GM18868 (cell line): ENCODE measurements at regions not wholly inside any gene's neighbourhood (a gene's known extent, or its start where the extent isn't known, plus 50 kb on each side); places are given as distances from the start of the nearest gene placed in this dataset.
"Not testable (repeated sequence)": the region's sequence is repeated elsewhere in the genome, so short reads cannot be mapped to it uniquely, and the experiment has no call there.

ENCODE experiments used
- ATAC-seq: cut with Tn5 transposase; IDR thresholded peaks from one replicate; pipeline ENCODE4 v1.9.1; 2021; ENCODE audit warnings: mild to moderate bottlenecking, moderate library complexity; ENCODE audit not compliant: unreplicated experiment

DNA sequence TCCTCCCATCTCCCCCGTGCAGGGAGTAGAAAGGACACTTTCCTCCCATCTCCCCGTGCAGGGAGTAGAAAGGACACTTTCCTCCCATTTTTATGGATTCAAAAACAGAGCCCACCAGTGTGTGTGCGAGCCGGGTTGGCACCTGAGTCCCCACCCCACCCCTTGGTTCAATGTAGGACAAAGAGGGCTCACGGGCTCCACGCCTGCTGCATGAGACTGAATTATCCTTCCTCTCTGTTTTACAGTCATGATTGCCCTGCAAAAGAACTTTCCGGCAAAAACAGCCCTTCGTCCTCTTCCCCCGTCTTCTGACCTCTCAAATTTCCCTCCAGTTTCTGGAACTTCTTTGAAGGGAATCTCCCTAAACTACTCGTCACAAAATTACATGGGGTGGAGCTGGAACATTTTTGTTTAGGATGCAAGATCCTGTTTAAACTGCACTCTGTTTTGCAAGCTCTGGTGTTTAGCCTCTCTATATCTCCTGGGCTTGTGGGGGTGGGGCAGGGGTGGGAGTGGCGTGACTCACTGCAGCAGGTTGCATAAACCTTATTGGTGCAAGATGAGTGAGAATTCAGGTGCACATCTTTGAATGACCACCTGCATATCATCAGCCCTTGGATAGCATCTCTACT lies 99.8 kb downstream of the PSMG1 start:
- ATAC-seq, result no peak

DNA sequence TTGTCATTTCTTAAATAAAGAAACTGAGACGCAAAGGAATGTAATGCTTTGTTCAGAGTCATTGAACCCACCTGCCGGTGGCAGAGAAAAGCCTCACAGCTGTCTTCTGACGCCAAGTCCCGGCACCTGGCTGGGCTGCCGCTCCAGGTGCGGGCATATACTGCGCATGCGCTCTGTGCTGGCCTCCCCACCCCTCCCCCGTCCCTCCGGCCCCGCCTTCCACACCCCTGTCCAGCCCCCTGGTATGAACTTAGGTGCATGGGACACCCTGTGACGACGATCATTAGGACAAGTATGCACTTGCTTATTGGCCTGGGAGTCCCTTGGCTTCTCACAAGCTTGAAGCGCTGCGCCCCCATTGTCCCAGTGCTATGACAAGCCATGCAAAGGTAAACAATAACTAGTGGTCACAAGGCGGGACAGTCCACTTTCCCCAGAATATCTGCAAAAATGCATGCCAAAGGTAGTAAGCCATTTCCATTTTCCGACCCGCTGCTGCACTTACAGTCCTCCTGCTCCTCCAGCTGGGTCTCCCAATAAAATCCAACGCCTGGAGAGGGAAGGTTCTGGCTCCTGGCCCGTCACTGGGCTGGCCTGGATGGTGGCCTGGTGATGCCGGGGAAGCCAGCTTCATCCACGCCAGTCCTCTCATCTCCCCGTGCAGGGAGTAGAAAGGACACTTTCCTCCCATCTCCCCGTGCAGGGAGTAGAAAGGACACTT lies 100.4 kb downstream of the PSMG1 start:
- no peak for ATAC-seq

DNA sequence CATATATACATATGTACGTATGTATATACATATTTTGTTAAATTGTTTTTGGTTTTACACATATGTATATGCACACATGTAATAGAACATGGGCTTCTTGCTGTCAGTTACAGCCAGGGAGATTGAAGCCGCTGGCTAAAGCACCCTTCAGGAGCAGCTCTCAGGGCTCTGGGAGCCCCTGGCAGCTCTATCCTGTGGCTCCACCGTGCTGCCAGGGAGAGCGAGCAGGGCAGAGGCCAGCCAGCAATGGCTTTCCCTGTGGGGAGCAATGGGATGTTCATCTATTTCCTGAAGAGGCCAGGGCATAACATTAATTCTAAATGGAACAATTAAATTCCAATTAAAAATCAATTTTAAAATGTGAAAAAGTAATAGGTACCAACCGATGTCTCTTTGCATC lies 102.9 kb downstream of the PSMG1 start:
- ATAC-seq, result no peak

DNA sequence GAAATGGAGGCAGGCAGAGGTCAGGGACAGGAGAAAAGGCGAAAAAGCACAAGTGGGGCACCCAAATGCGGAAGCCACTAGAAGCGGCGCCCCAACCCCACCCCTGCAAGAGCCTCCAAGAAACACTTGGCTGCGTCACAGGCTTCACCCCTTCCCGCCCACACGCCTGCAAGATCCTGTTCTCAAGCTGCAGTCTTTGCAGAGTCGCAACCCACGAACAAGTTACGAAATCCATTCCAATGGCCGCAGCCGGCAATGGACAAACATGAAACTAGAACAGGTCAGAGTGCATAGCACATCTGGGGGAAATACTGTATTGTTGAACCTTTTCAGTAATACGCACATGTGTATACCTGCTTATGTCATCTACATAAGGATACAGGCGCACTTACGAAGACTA lies 103.6 kb downstream of the PSMG1 start:
- ATAC-seq, result no peak

DNA sequence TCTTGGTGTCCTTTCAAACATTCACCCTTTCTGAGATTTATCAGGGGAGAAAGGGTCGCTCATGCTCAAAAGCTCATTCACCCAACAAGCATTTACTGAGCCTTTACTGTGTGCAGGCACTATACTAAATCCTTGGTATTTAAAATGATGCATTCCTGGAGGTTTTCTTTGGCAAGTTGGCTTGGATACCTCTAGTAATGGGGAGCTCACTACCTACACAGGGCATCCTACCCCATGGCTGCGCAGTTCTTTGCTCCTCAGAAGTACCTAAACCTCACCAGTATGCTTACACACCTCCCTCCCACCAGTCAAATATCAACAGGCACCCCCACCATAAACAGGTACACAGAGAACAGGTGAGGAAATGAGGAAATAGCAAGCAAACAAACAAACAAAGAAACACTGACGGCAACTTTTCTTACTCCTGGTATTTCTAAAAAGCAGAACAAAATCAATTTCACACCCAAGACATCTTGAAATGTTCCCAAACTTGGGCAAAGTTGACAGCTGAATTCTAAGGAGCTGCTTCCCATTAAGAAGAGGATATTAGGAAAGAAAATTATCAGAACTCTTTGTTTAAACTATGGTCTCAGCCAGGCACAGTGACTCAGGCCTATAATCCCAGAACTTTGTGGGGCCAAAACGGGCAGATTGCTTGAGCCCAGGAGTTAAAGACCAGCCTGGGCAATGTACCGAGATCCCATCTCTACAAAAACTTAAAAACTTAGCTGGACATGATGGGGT lies 104.8 kb downstream of the PSMG1 start:
- no peak for ATAC-seq

DNA sequence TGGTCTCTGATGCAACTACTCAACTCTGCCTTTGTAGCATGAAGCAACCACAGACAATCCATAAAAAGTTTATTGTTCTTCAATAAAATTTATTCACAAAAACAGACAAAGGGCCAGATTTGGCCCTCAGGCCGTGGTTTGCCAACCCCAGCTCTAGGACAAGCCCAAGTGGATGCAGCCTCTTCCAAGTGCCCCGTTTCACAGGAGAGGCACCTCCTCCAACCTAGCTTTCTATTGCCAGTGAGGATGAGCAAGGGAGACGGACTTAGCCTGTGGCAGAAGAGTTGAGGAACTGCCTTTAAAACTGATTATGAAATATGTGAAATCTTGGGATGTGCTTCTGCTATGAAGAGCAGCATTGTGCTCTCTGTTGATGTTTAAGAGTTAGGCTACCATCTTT lies 105.4 kb downstream of the PSMG1 start:
- no peak for ATAC-seq

DNA sequence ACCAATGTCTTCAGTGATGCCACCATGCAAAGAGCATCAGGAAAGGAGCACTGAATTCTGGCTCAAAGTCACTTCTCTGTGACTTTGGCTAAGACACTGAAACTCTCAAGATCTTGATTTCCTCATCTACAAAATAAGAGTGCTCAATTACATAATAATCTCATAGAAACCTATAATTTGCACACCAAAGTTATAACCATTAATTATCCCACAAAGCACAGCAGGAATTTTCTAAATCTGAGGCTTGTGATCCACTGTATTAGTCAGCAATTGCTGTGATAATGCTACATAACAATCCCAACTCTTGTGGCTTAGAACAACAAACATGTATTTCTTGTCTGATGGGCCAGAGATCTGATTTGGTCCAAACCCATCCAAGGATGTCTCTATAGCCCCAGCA lies 108.7 kb downstream of the PSMG1 start:
- no peak for ATAC-seq

DNA sequence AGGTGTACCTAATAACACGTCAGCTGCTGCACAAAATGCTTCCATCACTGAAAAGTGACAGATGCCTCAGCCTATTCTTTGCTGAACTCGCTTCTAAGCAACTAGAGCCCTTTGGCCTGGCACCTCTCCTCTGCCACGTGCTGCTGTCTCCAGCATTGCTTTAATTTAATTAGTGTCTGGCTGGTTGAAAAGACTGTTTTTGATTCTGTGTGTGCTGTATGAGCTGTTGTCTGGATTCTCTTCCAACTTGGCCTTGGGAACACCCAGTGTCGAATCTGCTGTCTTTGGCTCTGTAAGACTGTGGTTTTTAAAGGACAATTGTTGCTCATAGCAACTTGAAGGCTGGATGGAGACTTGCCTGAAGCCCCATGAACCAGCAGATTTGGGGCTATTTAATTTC lies 109.5 kb downstream of the PSMG1 start:
- ATAC-seq, result no peak

DNA sequence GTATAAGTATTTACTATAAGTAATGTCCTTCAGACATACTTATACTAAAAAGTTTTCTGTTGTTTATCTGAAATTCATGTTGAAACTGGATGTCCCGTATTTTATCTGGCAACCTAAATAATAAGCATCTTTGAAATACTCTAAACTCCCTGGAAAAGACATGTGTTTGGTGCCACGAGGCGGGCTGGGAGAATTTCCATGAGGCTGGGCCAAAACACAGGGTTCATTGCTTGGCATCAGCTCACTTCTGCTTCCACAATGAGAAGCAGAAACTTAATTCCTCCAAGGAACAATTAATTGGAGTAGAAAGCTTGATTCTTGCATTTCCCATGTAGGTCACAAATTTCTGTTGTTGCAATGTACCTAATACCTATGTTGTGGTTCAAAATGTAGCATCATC lies 110.2 kb downstream of the PSMG1 start:
- ATAC-seq, result no peak

DNA sequence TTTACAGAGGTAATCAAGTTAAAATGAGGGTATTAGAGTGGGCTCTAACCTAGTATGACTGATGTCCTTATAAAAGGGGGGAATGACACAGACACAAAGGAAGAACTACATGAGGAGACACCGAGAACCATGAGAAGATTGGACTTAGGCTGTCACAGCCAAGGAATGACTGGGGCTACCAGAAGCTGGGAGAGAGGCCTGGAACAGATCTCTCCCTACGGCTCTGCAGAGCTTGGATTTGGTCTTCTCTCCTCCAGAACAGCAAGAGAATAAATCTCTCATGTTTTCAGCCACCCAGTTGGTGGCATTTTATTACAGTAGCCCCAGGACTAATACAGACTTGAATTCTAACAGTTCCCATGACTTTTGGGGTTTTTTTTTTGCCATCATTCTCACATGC lies 110.8 kb downstream of the PSMG1 start:
- ATAC-seq, result no peak

DNA sequence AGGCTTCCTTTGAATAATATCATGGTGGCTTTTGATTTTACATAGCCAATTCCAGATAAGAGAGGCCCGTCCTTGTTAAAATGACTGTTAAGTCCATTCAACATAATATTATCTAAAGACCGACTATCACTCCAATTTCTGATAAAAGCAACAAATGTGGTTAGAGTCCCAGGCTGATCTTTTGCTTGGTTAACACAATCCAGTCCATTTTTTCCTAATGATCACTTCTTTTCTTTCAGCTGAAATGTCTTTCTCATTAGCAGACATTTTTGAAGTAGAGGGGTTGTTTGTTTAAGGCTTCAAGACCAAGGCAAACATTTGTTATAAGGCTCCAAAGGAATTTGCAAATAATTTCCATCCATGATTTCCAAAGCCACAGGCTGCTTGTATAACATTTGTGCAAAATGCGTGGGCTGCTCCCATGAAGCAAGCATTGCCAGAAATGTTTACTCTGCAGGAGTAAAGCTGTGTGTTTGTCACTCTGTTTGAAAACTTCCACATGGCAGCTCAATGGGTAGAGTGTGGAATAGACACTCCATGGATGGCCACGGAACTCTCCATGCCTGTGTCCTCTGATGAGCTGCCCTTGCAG lies 111.5 kb downstream of the PSMG1 start:
- ATAC-seq, result no peak

DNA sequence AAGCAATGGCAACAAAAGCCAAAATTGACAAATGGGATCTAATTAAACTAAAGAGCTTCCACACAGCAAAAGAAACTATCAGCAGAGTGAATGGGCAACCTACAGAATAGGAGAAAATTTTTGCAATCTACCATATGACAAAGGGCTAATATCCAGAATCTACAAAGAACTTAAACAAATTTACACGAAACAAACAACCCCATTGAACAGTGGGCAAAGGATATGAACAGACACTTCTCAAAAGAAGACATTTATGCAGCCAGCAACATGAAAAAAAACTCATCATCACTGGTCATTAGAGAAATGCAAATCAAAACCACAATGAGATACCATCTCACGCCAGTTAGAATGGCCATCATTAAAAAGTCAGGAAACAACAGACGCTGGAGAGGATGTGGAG lies 113.4 kb downstream of the PSMG1 start:
- ATAC-seq, result not testable (repeated sequence)

DNA sequence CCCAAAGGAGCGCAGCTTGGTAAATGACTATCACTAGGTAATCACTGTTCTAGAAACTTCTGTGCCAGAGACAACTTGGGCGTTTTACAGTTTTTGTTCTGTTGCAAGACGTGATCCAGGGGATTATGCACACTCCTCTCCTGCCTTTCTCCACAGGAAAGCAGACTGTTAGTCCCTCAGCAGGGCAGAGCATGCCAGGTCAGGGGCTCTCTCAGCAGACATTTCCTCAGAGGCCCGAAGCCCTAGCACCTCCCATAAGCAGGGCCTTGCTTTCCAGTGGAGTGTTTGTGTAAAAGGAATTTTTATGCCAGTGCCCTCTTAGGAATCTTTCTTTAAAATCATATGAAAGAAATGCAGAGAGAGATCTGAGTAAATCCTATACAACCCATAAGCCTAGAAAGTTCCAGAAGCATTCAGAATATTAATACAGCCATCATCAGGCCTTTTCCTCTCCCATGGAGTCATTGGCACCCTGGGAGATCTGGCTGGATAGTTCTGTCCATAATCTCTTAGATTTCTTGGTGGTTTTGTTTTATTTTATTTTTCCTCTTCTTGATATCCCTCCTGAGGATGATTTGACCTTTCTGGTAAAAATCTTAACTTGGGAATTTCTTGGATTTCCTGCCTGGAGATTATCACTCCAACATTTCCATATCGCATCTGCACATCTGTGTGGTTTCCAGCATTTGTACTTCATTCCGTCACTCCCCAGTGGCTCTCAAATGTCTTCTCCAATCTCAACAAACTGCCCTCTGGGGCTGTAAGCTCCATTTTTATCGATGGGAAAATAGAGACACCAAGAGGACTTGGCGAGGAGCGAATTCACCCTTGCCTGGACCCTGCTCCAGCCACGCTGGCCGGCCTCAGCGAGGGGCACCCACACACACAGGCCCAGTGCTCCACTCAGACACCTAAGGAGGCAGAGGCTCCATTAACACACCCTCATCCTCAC lies 116.1 kb downstream of the PSMG1 start:
- ATAC-seq, result no peak

DNA sequence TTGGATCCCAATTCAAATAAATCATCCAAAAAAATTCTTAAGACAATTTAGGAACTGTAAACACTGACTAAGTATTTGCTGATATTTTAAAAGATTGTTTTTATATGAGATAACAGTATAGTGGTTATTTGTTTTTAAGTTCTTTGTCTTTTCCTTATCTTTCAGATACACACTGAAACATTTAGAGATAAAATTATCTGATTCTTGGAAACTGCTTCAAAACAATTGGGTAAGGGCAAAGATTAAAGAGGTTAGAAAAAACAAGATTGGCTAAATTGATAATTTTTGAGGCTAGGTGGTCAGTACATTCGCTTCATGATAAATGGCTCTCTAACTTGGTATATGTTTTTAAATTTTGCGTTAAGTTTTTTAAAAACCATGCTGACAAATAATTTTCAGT lies 117.3 kb downstream of the PSMG1 start:
- ATAC-seq, result no peak

DNA sequence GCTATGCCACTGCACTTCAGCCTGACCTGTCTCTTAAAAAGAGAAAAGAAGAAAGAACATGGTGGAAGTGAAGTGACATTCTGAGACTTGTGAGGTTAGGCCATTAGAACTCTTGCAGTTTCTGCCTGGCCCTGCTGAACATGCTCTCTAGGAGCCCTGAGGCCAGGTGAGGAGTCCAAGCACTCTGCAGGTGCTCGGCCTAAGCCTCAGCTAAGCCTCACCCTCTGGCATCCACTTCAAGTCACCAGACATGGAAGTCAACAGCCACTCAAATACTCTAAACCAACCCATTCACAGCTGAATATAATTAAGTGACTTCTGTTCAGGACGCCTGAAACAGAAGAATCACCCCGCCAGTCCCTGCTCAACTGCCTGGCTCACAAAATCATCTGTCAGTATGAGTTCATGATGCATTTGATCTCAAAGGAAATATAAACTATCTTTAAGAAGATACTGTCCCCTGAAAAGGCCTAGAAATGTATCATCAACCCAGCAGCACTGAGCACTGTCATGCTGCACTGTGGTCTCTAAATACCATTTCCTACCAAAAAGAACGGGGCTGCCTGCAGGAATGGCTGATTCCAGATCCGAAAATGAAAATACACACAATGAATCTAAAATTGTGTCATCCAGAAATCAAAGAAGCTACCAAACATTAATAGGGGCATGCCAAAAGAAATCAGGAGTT lies 118.8 kb downstream of the PSMG1 start:
- ATAC-seq, result no peak

DNA sequence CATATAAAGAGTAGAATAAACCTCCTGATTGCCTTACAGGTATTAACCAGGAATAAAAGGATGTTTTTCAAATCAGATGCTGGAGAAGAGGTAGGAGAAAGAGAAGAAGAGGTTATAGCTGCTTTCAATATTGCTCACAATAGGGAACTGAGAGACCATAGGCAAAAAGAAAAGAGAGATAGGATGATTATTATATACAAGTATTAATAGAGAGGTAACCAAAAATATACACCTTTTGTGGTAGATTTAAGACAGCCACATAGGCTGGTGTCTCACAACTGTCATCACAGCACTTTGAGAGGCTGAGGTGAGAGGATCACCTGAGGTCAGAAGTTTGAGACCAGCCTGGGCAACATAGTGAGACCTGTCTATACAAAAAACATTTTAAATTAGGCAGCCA lies 119.7 kb downstream of the PSMG1 start:
- ATAC-seq, result peak; percentile 40

DNA sequence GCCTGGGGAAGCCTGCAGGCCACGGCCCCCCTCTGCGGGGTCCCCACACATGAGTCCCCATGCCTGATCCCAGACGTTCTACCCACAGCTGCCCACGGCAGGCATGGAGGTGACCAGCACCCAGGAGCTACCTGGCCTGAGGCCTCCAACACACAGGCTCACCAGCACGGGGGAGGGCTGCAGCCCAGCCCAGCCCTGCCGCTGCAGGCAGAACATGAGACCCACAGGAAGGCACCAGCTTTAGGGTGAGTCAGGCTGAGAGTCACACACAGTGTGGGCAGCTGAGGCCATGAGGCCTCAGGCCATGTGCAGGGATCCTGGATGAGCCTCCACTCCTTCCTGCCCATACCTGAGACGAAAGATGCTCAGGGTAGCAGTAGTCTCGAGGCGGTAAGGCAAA lies 121.1 kb downstream of the PSMG1 start:
- ATAC-seq, result no peak

DNA sequence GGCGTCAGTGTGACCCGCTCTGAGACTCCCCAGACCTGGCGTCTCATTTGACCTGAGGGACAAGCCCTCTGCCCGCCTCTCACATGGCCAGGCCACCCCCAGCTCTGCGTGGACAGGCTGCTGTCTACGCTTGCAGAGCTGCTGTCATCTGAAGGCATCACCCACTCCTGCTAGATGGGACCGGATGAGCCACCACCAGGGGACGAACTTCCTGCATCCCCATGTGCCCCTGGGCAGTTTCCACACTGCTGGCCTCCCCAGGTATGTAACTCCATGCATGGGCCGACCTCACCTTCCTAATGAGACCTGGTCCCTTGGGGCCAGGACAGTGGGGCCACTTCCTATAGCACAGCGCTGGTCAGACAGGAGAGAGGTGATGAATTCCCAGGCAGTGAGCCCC lies 121.5 kb downstream of the PSMG1 start:
- ATAC-seq, result no peak

DNA sequence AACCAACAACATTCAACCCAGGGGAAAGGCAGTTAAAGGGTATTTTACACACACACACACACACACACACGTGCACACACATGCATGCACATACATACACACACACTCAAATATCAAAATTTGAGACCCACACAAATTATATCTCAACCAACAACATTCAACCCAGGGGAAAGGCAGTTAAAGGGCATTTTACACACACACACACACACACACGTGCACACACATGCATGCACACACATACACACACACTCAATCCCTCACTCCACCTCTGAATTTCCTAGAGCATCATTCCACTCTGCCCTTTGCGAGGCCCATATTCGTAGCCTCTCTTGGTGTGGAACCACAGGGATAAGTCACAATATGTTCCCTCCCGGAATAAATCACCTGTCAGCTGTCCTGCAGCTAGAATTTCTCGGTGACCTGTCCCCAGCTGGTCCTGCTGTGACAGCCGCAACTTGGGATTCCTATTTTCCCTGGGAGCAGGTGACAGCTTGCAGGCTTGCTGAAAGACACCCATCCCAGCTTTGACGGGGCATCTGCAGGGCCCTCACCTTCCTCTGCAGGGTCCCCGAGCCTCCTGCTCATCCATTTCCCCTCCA lies 122.7 kb downstream of the PSMG1 start:
- no peak for ATAC-seq

DNA sequence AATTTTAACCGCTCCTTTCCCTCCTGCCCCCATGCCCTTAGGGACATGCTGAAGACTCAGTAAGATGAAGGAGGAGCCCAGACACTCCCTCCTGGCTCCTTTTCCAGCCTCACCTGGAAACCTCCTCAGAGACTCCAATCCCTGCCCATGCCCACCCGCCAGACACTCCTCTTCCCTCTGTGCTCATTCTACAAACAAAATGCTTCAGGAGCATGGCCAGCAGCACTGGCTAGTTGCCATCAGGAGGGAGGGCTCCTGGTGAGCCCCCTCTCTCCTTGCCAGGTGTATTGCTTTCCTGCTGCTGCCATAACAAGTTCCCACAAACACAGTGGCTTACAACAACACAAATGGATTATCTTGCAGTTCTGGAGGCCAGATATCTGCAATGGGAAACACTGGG lies 126.1 kb downstream of the PSMG1 start:
- no peak for ATAC-seq
